Liver (tissue), 8 donors: ENCODE measurements at regions not wholly inside any gene's neighbourhood (a gene's known extent, or its start where the extent isn't known, plus 50 kb on each side); places are given as distances from the start of the nearest gene placed in this dataset.

Experiments
- DNase-seq: peaks from one replicate; pipeline ENCODE4 v3.0.0-alpha.2; 2017; ENCODE audit warnings: low spot score
- H3K27ac ChIP-seq, 2 donors: one replicate each; pipeline ENCODE4 v1.7.0; 2013; ENCODE audit warnings: inconsistent platforms in 2 of 2, low read length in 2 of 2, control low read depth in 1 of 2, low read depth in 1 of 2, mild to moderate bottlenecking in 1 of 2
- H3K27me3 ChIP-seq, 4 donors: one replicate each; pipeline versions ENCODE4 v1.6.1 to v1.7.0; 2013; ENCODE audit warnings: low read length in 3 of 4, inconsistent platforms in 1 of 4, mild to moderate bottlenecking in 1 of 4, moderate library complexity in 1 of 4; ENCODE audit not compliant: control insufficient read depth in 4 of 4, insufficient read depth in 4 of 4
- H3K36me3 ChIP-seq, 4 donors: one replicate each; pipeline versions ENCODE4 v1.6.1 to v1.7.0; 2013; ENCODE audit warnings: low read length in 3 of 4, mild to moderate bottlenecking in 3 of 4, low read depth in 1 of 4, moderate library complexity in 1 of 4; ENCODE audit not compliant: control insufficient read depth in 4 of 4, insufficient read depth in 3 of 4
- H3K4me1 ChIP-seq, 4 donors: one replicate each; pipeline versions ENCODE4 v1.6.1 to v1.7.0; 2013; ENCODE audit warnings: low read length in 3 of 4, mild to moderate bottlenecking in 3 of 4, moderate library complexity in 1 of 4; ENCODE audit not compliant: control insufficient read depth in 4 of 4, insufficient read depth in 4 of 4
- H3K4me3 ChIP-seq, 3 donors: one replicate each; pipeline versions ENCODE4 v1.6.1 to v1.7.0; 2013; ENCODE audit warnings: low read length in 3 of 3, control low read depth in 1 of 3, low read depth in 1 of 3, mild to moderate bottlenecking in 1 of 3
- H3K9ac ChIP-seq, 2 donors: one replicate each; pipeline ENCODE4 v1.7.0; 2013; ENCODE audit warnings: low read length in 2 of 2, mild to moderate bottlenecking in 2 of 2, moderate library complexity in 2 of 2, control low read depth in 1 of 2, low read depth in 1 of 2
- H3K9me3 ChIP-seq, 4 donors: one replicate each; pipeline versions ENCODE4 v1.6.1 to v1.7.0; 2013; ENCODE audit warnings: low read length in 3 of 4; ENCODE audit not compliant: control insufficient read depth in 4 of 4
- ATF3 ChIP-seq: IDR thresholded peaks from 2 replicates; pipeline ENCODE4 v1.6.1; 2016; ENCODE audit warnings: antibody characterized with exemption
- CTCF ChIP-seq: fragments of 150-350 bp; IDR thresholded peaks from 2 replicates; pipeline ENCODE4 v1.5.1; 2017; ENCODE audit warnings: improper control_type of control experiment, low read depth, low read length; ENCODE audit not compliant: missing input control
- EGR1 ChIP-seq, 2 donors: IDR thresholded peaks; 2 replicates each; pipeline ENCODE4 v1.6.1; 2016 to 2018; ENCODE audit warnings: antibody characterized with exemption in 2 of 2, low read depth in 2 of 2
- FOXA2 ChIP-seq: IDR thresholded peaks from 2 replicates; pipeline ENCODE4 v1.6.1; 2016; ENCODE audit warnings: antibody characterized with exemption
- GABPA ChIP-seq, 2 donors: IDR thresholded peaks in 1 of 2; conservative IDR thresholded peaks in 1 of 2; 2 replicates each; pipeline ENCODE4 v1.6.1; 2016; ENCODE audit warnings: antibody characterized with exemption in 2 of 2, mild to moderate bottlenecking in 1 of 2, moderate library complexity in 1 of 2
- HNF4A ChIP-seq, 2 donors: conservative IDR thresholded peaks; 2 replicates each; pipeline ENCODE4 v1.6.1; 2016; ENCODE audit warnings: antibody characterized with exemption in 2 of 2, mild to moderate bottlenecking in 2 of 2
- HNF4G ChIP-seq: IDR thresholded peaks from 2 replicates; pipeline ENCODE4 v1.6.1; 2016; ENCODE audit warnings: antibody characterized with exemption
- JUND ChIP-seq, 2 donors: IDR thresholded peaks; 2 replicates each; pipeline ENCODE4 v1.6.1; 2016; ENCODE audit warnings: antibody characterized with exemption in 2 of 2
- MAX ChIP-seq: IDR thresholded peaks from 2 replicates; pipeline ENCODE4 v1.6.1; 2016; ENCODE audit warnings: antibody characterized with exemption
- NR2F2 ChIP-seq: IDR thresholded peaks from 2 replicates; pipeline ENCODE4 v1.6.1; 2016; ENCODE audit warnings: antibody characterized with exemption
- RAD21 ChIP-seq, 2 donors: IDR thresholded peaks; 2 replicates each; pipeline ENCODE4 v1.6.1; 2016; ENCODE audit warnings: antibody characterized with exemption in 2 of 2, mild to moderate bottlenecking in 2 of 2
- REST ChIP-seq: IDR thresholded peaks from 2 replicates; pipeline ENCODE4 v1.6.1; 2016; ENCODE audit warnings: antibody characterized with exemption, mild to moderate bottlenecking
- RXRA ChIP-seq, 2 donors: IDR thresholded peaks; 2 replicates each; pipeline ENCODE4 v1.6.1; 2017 to 2018; ENCODE audit warnings: antibody characterized with exemption in 2 of 2, mild to moderate bottlenecking in 1 of 2
- TAF1 ChIP-seq: conservative IDR thresholded peaks from 2 replicates; pipeline ENCODE4 v1.6.1; 2016; ENCODE audit warnings: antibody characterized with exemption, mild to moderate bottlenecking
- YY1 ChIP-seq: IDR thresholded peaks from 2 replicates; pipeline ENCODE4 v1.6.1; 2016; ENCODE audit warnings: antibody characterized with exemption, mild to moderate bottlenecking
- ZBTB33 ChIP-seq: IDR thresholded peaks from 2 replicates; pipeline ENCODE4 v1.6.1; 2016; ENCODE audit warnings: antibody characterized with exemption
- WGBS: extraction: QIAGEN DNeasy Blood & Tissue Kit; methylation state at CpG from one replicate; pipeline ENCODE4 v1.1.7; 2013; 5-methylcytosine and 5-hydroxymethylcytosine counted together
- donor health status: healthy.
- donor health status: healthy.
- donor health status: healthy.
- donor health status: healthy.
- donor health status: healthy.

GRCh38 chr5:39520232-39520572 lies 95.4 kb upstream of the DAB2 start:
- 69% methylated on average over 3 of the region's 3 CpGs for WGBS
- peaks cover 0 to 4% (median 0%) of the 10 kb centered on the region in 4 donors for H3K27me3 ChIP-seq
- no peak overlapping the region for H3K4me3 ChIP-seq
- H3K9ac ChIP-seq, result no peak overlapping the region
- H3K36me3 ChIP-seq, result no peaks in the 10 kb centered on the region
- no peaks in the 10 kb centered on the region for H3K4me1 ChIP-seq
- no peaks in the 10 kb centered on the region for H3K9me3 ChIP-seq
- DNase-seq, result no peak
- TF ChIP-seq MAX, result no peak
- TF ChIP-seq YY1, result no peak
- no peak for TF ChIP-seq ATF3
- no peak for TF ChIP-seq RXRA (IDR thresholded peaks at IDR 0.05)
- TF ChIP-seq EGR1 (IDR thresholded peaks at IDR 0.05; ENCODE audit: low read depth in 2 of 2), result no peak
- no peak for TF ChIP-seq NR2F2
- no peak for TF ChIP-seq TAF1
- TF ChIP-seq JUND (IDR thresholded peaks at IDR 0.05), result no peak
- TF ChIP-seq RAD21 (IDR thresholded peaks at IDR 0.05), result no peak
- no peak for TF ChIP-seq FOXA2
- no peak for TF ChIP-seq GABPA (IDR thresholded peaks at IDR 0.05 in 1 of 2, conservative IDR thresholded peaks at IDR 0.05 in 1 of 2)
- TF ChIP-seq HNF4G, result no peak
- TF ChIP-seq HNF4A (conservative IDR thresholded peaks at IDR 0.05), result no peak
- peak overlapping the region in 1 of 2 donors; percentile 39 for H3K27ac ChIP-seq

- Histone ChIP-seq H3K9ac (no peak overlapping the region), H3K9me3 (no peaks in the 10 kb centered on the region), H3K27ac (peak overlapping the region in 1 of 2 donors; percentile 28), H3K4me1 (no peaks in the 10 kb centered on the region), H3K27me3 (peaks cover 0 to 4% (median 0%) of the 10 kb centered on the region in 4 donors), H3K36me3 (no peaks in the 10 kb centered on the region), H3K4me3 (no peak overlapping the region)
- 70% methylated on average over 3 of the region's 3 CpGs for WGBS
- no peak for DNase-seq
- TF ChIP-seq TAF1 (no peak), ATF3 (no peak), JUND (IDR thresholded peaks at IDR 0.05) (no peak), MAX (no peak), GABPA (IDR thresholded peaks at IDR 0.05 in 1 of 2, conservative IDR thresholded peaks at IDR 0.05 in 1 of 2) (no peak), YY1 (no peak)
These were observed 94.9 kb upstream of the DAB2 start for GRCh38 chr5:39519566-39520231.

GRCh38 chr5:39519079-39519478 lies 94.3 kb upstream of the DAB2 start:
- no peak overlapping the region for H3K4me3 ChIP-seq
- peaks cover 0 to 4% (median 0%) of the 10 kb centered on the region in 4 donors for H3K27me3 ChIP-seq
- H3K9me3 ChIP-seq, result no peaks in the 10 kb centered on the region
- no peak overlapping the region for H3K27ac ChIP-seq
- no peaks in the 10 kb centered on the region for H3K36me3 ChIP-seq
- no peak overlapping the region for H3K9ac ChIP-seq
- no peaks in the 10 kb centered on the region for H3K4me1 ChIP-seq
- DNase-seq, result no peak
- TF ChIP-seq ZBTB33 (no peak), RXRA (IDR thresholded peaks at IDR 0.05) (no peak), YY1 (no peak), NR2F2 (no peak), MAX (no peak), ATF3 (no peak), JUND (IDR thresholded peaks at IDR 0.05) (no peak), HNF4G (no peak), EGR1 (IDR thresholded peaks at IDR 0.05; ENCODE audit: low read depth in 2 of 2) (no peak), TAF1 (no peak), FOXA2 (no peak), HNF4A (conservative IDR thresholded peaks at IDR 0.05) (no peak), GABPA (IDR thresholded peaks at IDR 0.05 in 1 of 2, conservative IDR thresholded peaks at IDR 0.05 in 1 of 2) (no peak), REST (no peak), CTCF (no peak)
